ENCODE measurements at regions not wholly inside any gene's neighbourhood (a gene's known extent, or its start where the extent isn't known, plus 50 kb on each side); places are given as distances from the start of the nearest gene placed in this dataset.

DNA sequence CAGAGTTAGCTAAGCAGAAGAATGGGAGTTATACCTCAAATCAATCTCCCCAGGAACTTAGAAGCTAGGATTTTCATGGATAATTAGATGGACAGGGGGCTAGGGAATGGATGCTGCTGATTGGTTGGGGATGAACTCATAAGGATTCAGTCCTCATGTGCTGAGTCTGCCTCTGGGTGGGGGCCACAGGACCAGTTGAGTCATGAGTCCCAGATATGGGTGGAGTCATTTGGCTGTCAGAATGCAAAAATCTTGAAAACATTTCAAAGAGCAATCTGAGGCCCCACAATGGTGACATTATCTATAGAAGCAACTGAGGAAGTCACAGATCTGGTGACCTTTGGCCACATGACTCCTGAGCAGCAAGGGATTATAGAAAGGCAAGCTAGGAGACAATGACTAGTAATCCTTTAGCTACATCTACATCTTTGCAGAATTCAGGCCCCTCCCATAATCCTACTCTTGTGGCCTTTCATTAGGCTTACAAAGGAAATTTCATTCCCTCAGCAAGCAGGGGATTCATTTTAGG, 82.6 kb upstream of the CCL2 start:
- H3K14ac ChIP-seq (replicated peaks; ENCODE audit: low read depth, low read length) = no peak overlapping the region
- H3K23ac ChIP-seq (ENCODE audit: low read depth, low read length) = no peak overlapping the region
- H2AK9ac ChIP-seq (replicated peaks; ENCODE audit: low read depth, low read length, poor library complexity) = no peak overlapping the region
- POLR2A ChIA-PET (ENCODE audit: unreplicated experiment) = no interaction called here
- no peak overlapping the region for H3K9ac ChIP-seq (ENCODE audit: low read depth, low read length)
- CTCF ChIA-PET = interaction anchor here (0.7 to 1.3 kb wide), 2 partner anchors 189 to 1024 kb away, joined by 3 read pairs; no protein-coding TSS in a partner anchor
- peaks cover 17% of the 10 kb centered on the region for H3K4me1 ChIP-seq (ENCODE audit: control insufficient read depth, insufficient read depth, low read length)
- no peak overlapping the region for H3K56ac ChIP-seq (ENCODE audit: extremely low read depth, insufficient read depth, low read length)
- DNase-seq (no peak), ATAC-seq (ENCODE audit: low read depth) (no peak)
- H2AK5ac ChIP-seq (ENCODE audit: low read depth, low read length) = peak overlapping the region; percentile 29; the same call in 1 of the 2 replicates
- dilution Hi-C loops (cut with HindIII; ENCODE audit: low sequenced_read_pairs, unreplicated experiment) = no loop called here
- no peaks in the 10 kb centered on the region for H3K9me3 ChIP-seq (ENCODE audit: control insufficient read depth, insufficient read depth, low read length)
- H3K4me2 ChIP-seq (ENCODE audit: low read depth, low read length) = no peak overlapping the region
- peak overlapping the region; percentile 32; the same call in 1 of the 2 replicates for H2BK120ac ChIP-seq (ENCODE audit: low read depth, low read length)
- H3K9me1 ChIP-seq (ENCODE audit: insufficient read depth, low read length) = peaks cover 16% of the 10 kb centered on the region
- H3K36me3 ChIP-seq (ENCODE audit: control insufficient read depth, insufficient read depth, low read length) = no peaks in the 10 kb centered on the region
- H2AFZ ChIP-seq (replicated peaks; ENCODE audit: low read length, poor library complexity) = no peak overlapping the region
- H4K5ac ChIP-seq (ENCODE audit: low read depth, low read length) = no peak overlapping the region
- 0 out of 2 replicates have a peak overlapping the region, but pooled peaks have one; percentile 77 for H3K4ac ChIP-seq (ENCODE audit: low read depth, low read length)
- peak overlapping the region; percentile 56; the same call in 1 of the 2 replicates for H4K91ac ChIP-seq (ENCODE audit: insufficient read depth, low read depth, low read length)
- H4K20me1 ChIP-seq (ENCODE audit: insufficient read depth, low read length) = no peaks in the 10 kb centered on the region
- BruUV-seq (replicated peaks) = no TSS peak
- H3K79me1 ChIP-seq (ENCODE audit: low read depth in 1 of 2, low read length in 2 of 2) = no peaks in the 10 kb centered on the region
- in situ Hi-C loops (cut with MboI; ENCODE audit: low sequenced_read_pairs) = no loop called here
- peak overlapping the region; percentile 70 for H3K18ac ChIP-seq (ENCODE audit: low read depth, low read length)
- no peak for TF ChIP-seq MXI1 (IDR thresholded peaks at IDR 0.05; ENCODE audit: borderline replicate concordance, low read depth, low read length)
- TF ChIP-seq POLR2A (IDR thresholded peaks at IDR 0.05; ENCODE audit: low read depth, low read length) = no peak
- TF ChIP-seq NFE2L2 (IDR thresholded peaks at IDR 0.05; ENCODE audit: low read depth, low read length) = no peak
- TF ChIP-seq FOS (IDR thresholded peaks at IDR 0.05; ENCODE audit: low read depth, low read length) = no peak
- no peak for TF ChIP-seq SMC3 (IDR thresholded peaks at IDR 0.05; ENCODE audit: low read depth, low read length)
- no peak for TF ChIP-seq RAD21 (IDR thresholded peaks at IDR 0.05; ENCODE audit: low read length)
- no peak for TF ChIP-seq CHD1 (IDR thresholded peaks at IDR 0.05; ENCODE audit: low read depth, low read length)
- no peak for TF ChIP-seq MAFK (IDR thresholded peaks at IDR 0.05; ENCODE audit: low read depth, low read length)
- TF ChIP-seq, protein P1, sequence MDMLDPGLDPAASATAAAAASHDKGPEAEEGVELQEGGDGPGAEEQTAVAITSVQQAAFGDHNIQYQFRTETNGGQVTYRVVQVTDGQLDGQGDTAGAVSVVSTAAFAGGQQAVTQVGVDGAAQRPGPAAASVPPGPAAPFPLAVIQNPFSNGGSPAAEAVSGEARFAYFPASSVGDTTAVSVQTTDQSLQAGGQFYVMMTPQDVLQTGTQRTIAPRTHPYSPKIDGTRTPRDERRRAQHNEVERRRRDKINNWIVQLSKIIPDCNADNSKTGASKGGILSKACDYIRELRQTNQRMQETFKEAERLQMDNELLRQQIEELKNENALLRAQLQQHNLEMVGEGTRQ (IDR thresholded peaks at IDR 0.05; ENCODE audit: low read depth, low read length) = no peak
- TF ChIP-seq RCOR1 (IDR thresholded peaks at IDR 0.05; ENCODE audit: insufficient replicate concordance, low read length) = no peak
- TF ChIP-seq, protein P2, sequence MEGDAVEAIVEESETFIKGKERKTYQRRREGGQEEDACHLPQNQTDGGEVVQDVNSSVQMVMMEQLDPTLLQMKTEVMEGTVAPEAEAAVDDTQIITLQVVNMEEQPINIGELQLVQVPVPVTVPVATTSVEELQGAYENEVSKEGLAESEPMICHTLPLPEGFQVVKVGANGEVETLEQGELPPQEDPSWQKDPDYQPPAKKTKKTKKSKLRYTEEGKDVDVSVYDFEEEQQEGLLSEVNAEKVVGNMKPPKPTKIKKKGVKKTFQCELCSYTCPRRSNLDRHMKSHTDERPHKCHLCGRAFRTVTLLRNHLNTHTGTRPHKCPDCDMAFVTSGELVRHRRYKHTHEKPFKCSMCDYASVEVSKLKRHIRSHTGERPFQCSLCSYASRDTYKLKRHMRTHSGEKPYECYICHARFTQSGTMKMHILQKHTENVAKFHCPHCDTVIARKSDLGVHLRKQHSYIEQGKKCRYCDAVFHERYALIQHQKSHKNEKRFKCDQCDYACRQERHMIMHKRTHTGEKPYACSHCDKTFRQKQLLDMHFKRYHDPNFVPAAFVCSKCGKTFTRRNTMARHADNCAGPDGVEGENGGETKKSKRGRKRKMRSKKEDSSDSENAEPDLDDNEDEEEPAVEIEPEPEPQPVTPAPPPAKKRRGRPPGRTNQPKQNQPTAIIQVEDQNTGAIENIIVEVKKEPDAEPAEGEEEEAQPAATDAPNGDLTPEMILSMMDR (conservative IDR thresholded peaks at IDR 0.05; ENCODE audit: low read depth, low read length) = no peak
- no peak for TF ChIP-seq BHLHE40 (IDR thresholded peaks at IDR 0.05; ENCODE audit: low read depth, low read length)
- no peak for TF ChIP-seq MAZ (IDR thresholded peaks at IDR 0.05; ENCODE audit: borderline replicate concordance, low read depth, low read length)
- TF ChIP-seq, protein P3, sequence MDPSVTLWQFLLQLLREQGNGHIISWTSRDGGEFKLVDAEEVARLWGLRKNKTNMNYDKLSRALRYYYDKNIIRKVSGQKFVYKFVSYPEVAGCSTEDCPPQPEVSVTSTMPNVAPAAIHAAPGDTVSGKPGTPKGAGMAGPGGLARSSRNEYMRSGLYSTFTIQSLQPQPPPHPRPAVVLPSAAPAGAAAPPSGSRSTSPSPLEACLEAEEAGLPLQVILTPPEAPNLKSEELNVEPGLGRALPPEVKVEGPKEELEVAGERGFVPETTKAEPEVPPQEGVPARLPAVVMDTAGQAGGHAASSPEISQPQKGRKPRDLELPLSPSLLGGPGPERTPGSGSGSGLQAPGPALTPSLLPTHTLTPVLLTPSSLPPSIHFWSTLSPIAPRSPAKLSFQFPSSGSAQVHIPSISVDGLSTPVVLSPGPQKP (IDR thresholded peaks at IDR 0.05; ENCODE audit: borderline replicate concordance, low read depth, low read length) = no peak
- TF ChIP-seq CEBPB (IDR thresholded peaks at IDR 0.05; ENCODE audit: low read depth, low read length) = no peak
- TF ChIP-seq RFX5 (IDR thresholded peaks at IDR 0.05; ENCODE audit: low read depth, low read length) = no peak
- no peak overlapping the region for H3K4me3 ChIP-seq (ENCODE audit: insufficient read depth, low read depth, low read length)
- peak overlapping the region; percentile 86; the same call in 1 of the 2 replicates for H2BK20ac ChIP-seq (ENCODE audit: low read depth, low read length)
- H3K27me3 ChIP-seq (ENCODE audit: control insufficient read depth, insufficient read depth, low read length) = no peaks in the 10 kb centered on the region
- H2BK15ac ChIP-seq (ENCODE audit: low read depth, low read length) = no peak overlapping the region; the same call in 2 of the 3 replicates
- no peak overlapping the region; a peak in 2 of 4 replicates for H4K8ac ChIP-seq (ENCODE audit: low read depth in 2 of 2, low read length in 2 of 2)
- peak overlapping the region; percentile 59; the same call in 1 of the 2 replicates for H3K27ac ChIP-seq (ENCODE audit: insufficient read depth, low read length)
- H2BK5ac ChIP-seq (ENCODE audit: low read depth, low read length, poor library complexity, severe bottlenecking) = no peak overlapping the region
- intact Hi-C loops (cut with micrococcal nuclease) = loop anchor here (2.0 kb wide), 1 partner anchor 26 kb away; no protein-coding TSS in a partner anchor

Data from IMR-90 (cell line).